WTC11 (cell line): ENCODE measurements at regions not wholly inside any gene's neighbourhood (a gene's known extent, or its start where the extent isn't known, plus 50 kb on each side); places are given as distances from the start of the nearest gene placed in this dataset.

Experiments
- ATAC-seq: fragments of 200-7000 bp; cut with Tn5 transposase; 2 replicates; pipeline ENCODE4 v1.10.0; 2021; ENCODE audit warnings: mild to moderate bottlenecking, moderate library complexity
- CTCF ChIA-PET: fragments of 300-600 bp; sonication (Branson Sonifier 250); formaldehyde crosslinking; loops from one replicate; lab custom pipeline; 2021; ENCODE audit warnings: antibody characterized with exemption; lab: Charles Lee
- POLR2A ChIA-PET: fragments of 350-600 bp; sonication (Branson Sonifier 250); formaldehyde crosslinking; loops from one replicate; lab custom pipeline; 2021; ENCODE audit warnings: antibody characterized with exemption; lab: Charles Lee
- DNase-seq: peaks from one replicate; pipeline ENCODE4 v3.0.0; 2021; ENCODE audit warnings: low spot score
- H3K27ac Mint-ChIP-seq: 2 replicates; pipeline ENCODE4 v1.8.0; 2021; ENCODE audit warnings: mixed read lengths
- H3K27me3 Mint-ChIP-seq: 2 replicates; pipeline ENCODE4 v1.8.0; 2021; ENCODE audit warnings: low read depth, mild to moderate bottlenecking, moderate library complexity, mixed read lengths
- H3K36me3 Mint-ChIP-seq: 2 replicates; pipeline ENCODE4 v1.8.0; 2021; ENCODE audit warnings: mixed read lengths
- H3K4me1 Mint-ChIP-seq: 2 replicates; pipeline ENCODE4 v1.8.0; 2022; ENCODE audit warnings: mixed read lengths
- H3K4me3 Mint-ChIP-seq: 2 replicates; pipeline ENCODE4 v1.8.0; 2021; ENCODE audit warnings: mild to moderate bottlenecking, moderate library complexity, mixed read lengths
- H3K9me3 Mint-ChIP-seq: 2 replicates; pipeline ENCODE4 v1.8.0; 2021; ENCODE audit warnings: mixed read lengths
- AR ChIP-seq: fragments of 250-450 bp; sonication (Bioruptor Pico); IDR thresholded peaks from 2 replicates; pipeline ENCODE4 v1.9.0; 2021; ENCODE audit warnings: mild to moderate bottlenecking
- ATF1 ChIP-seq: sonication (generic); formaldehyde crosslinking; IDR thresholded peaks from 2 replicates; pipeline ENCODE4 v1.8.1; 2023; ENCODE audit warnings: mild to moderate bottlenecking, moderate library complexity, missing genetic modification reagents
- CBFB ChIP-seq: sonication (generic); formaldehyde crosslinking; IDR thresholded peaks from 2 replicates; pipeline ENCODE4 v1.8.1; 2022; ENCODE audit warnings: mild to moderate bottlenecking, low read depth, missing genetic modification reagents
- ERG ChIP-seq: fragments of 250-450 bp; sonication (Bioruptor Pico); IDR thresholded peaks from 2 replicates; pipeline ENCODE4 v1.8.0; 2021; ENCODE audit warnings: mild to moderate bottlenecking
- ETV6 ChIP-seq: sonication (generic); formaldehyde crosslinking; IDR thresholded peaks from 2 replicates; pipeline ENCODE4 v1.8.1; 2022; ENCODE audit warnings: mild to moderate bottlenecking, missing genetic modification reagents
- FOXP1 ChIP-seq: sonication (generic); formaldehyde crosslinking; IDR thresholded peaks from 2 replicates; pipeline ENCODE4 v1.8.0; 2022; ENCODE audit warnings: missing genetic modification reagents, mild to moderate bottlenecking, moderate library complexity, borderline replicate concordance
- GABPB1 ChIP-seq: sonication (generic); formaldehyde crosslinking; IDR thresholded peaks from 2 replicates; pipeline ENCODE4 v1.8.1; 2023; ENCODE audit warnings: mild to moderate bottlenecking, missing genetic modification reagents
- GRHL2 ChIP-seq: fragments of 250-450 bp; sonication (Bioruptor Pico); IDR thresholded peaks from 2 replicates; pipeline ENCODE4 v1.8.0; 2022; ENCODE audit warnings: mild to moderate bottlenecking, moderate library complexity; ENCODE audit not compliant: insufficient replicate concordance, severe bottlenecking
- IRF2 ChIP-seq: sonication (generic); formaldehyde crosslinking; IDR thresholded peaks from 2 replicates; pipeline ENCODE4 v1.8.0; 2022; ENCODE audit warnings: low read depth, missing genetic modification reagents, borderline replicate concordance
- JUN ChIP-seq: sonication (generic); formaldehyde crosslinking; IDR thresholded peaks from 2 replicates; pipeline ENCODE4 v1.8.0; 2023; ENCODE audit warnings: mild to moderate bottlenecking, missing genetic modification reagents
- MXD4 ChIP-seq: fragments of 250-450 bp; sonication (Bioruptor Pico); IDR thresholded peaks from 2 replicates; pipeline ENCODE4 v1.8.0; 2021; ENCODE audit warnings: mild to moderate bottlenecking, moderate library complexity, borderline replicate concordance
- NR1H2 ChIP-seq: sonication (generic); formaldehyde crosslinking; IDR thresholded peaks from 2 replicates; pipeline ENCODE4 v1.9.0; 2021; ENCODE audit warnings: mild to moderate bottlenecking, moderate library complexity, missing genetic modification reagents
- OVOL2 ChIP-seq: fragments of 250-450 bp; sonication (Bioruptor Pico); IDR thresholded peaks from 2 replicates; pipeline ENCODE4 v1.9.0; 2021; ENCODE audit warnings: mild to moderate bottlenecking, borderline replicate concordance
- PRDM15 ChIP-seq: sonication (generic); formaldehyde crosslinking; IDR thresholded peaks from 2 replicates; pipeline ENCODE4 v1.8.0; 2022; ENCODE audit warnings: missing genetic modification reagents
- PREB ChIP-seq: sonication (generic); formaldehyde crosslinking; IDR thresholded peaks from 2 replicates; pipeline ENCODE4 v1.8.1; 2022; ENCODE audit warnings: mild to moderate bottlenecking, missing genetic modification reagents, moderate library complexity, borderline replicate concordance
- SMAD4 ChIP-seq: sonication (generic); formaldehyde crosslinking; IDR thresholded peaks from 2 replicates; pipeline ENCODE4 v1.8.0; 2022; ENCODE audit warnings: mild to moderate bottlenecking, missing genetic modification reagents
- ZBTB21 ChIP-seq: sonication (generic); formaldehyde crosslinking; IDR thresholded peaks from 2 replicates; pipeline ENCODE4 v1.8.1; 2023; ENCODE audit warnings: mild to moderate bottlenecking, missing genetic modification reagents, borderline replicate concordance
- ZMAT4 ChIP-seq: fragments of 250-450 bp; sonication (Bioruptor Pico); IDR thresholded peaks from 2 replicates; pipeline ENCODE4 v1.9.0; 2021; ENCODE audit warnings: mild to moderate bottlenecking
- TF ChIP-seq, protein P1 (sequence below): sonication (generic); formaldehyde crosslinking; IDR thresholded peaks from 2 replicates; pipeline ENCODE4 v1.8.1; 2022; ENCODE audit warnings: low read depth, missing genetic modification reagents, borderline replicate concordance

DNA sequence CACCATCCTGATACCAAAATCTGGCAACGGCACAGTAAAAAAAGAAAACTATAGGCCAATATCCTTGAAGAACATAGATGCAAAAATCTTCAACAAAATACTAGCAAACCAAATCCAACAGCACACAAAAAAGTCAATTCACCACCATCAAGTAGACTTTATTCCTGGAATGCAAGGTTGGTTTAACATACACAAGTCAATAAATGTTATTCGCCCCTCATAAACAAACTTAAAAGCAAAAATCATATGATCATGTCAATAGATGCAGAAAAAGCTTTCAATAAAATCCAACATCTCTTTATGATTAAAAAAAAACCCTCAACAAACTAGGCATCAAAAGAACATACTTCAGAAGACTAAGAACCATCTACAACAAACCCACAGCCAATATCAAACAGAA is 252.9 kb downstream of the UACA start (continued):
- TF ChIP-seq PREB (CRISPR knock-in tag), result no peak

DNA sequence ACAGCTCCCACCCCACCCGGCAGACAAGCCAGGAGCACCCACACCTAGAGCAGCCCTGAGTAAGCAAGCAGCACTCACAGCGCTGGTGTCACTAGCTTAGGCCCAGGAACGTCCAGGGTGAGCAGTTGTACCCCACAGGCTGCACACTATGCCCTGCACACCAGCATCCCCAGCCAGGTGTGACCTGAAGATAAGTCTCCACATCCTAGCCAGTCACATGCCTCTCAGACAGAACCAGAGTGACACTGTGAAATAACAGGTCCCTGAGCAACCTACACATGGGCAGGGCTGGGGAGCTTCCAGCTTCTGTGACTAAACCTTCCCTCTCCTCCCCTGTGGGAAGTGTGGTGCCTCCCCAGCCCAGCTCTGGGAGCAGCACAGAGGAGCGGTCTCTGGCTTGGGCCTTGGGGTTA is 253.6 kb downstream of the UACA start:
- H3K4me1 Mint-ChIP-seq, result peaks cover 31% of the 10 kb centered on the region
- ATAC-seq (no peak), DNase-seq (no peak)
- H3K27ac Mint-ChIP-seq, result no peak overlapping the region
- peaks cover 14% of the 10 kb centered on the region for H3K36me3 Mint-ChIP-seq
- ChIA-PET POLR2A (no interaction called here), CTCF (interaction anchor here (0.6 to 1.5 kb wide), 4 partner anchors 26 to 1031 kb away, joined by 3 to 7 read pairs (median 3); no protein-coding TSS in a partner anchor)
- peaks cover 36% of the 10 kb centered on the region for H3K9me3 Mint-ChIP-seq
- no peaks in the 10 kb centered on the region for H3K27me3 Mint-ChIP-seq
- no peak overlapping the region for H3K4me3 Mint-ChIP-seq
- no peak for TF ChIP-seq SMAD4 (CRISPR knock-in tag)
- TF ChIP-seq, protein P1, sequence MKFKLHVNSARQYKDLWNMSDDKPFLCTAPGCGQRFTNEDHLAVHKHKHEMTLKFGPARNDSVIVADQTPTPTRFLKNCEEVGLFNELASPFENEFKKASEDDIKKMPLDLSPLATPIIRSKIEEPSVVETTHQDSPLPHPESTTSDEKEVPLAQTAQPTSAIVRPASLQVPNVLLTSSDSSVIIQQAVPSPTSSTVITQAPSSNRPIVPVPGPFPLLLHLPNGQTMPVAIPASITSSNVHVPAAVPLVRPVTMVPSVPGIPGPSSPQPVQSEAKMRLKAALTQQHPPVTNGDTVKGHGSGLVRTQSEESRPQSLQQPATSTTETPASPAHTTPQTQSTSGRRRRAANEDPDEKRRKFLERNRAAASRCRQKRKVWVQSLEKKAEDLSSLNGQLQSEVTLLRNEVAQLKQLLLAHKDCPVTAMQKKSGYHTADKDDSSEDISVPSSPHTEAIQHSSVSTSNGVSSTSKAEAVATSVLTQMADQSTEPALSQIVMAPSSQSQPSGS (CRISPR knock-in tag), result no peak
- no peak for TF ChIP-seq JUN (CRISPR knock-in tag)
- TF ChIP-seq GRHL2 (CRISPR knock-in tag), result no peak
- no peak for TF ChIP-seq NR1H2 (CRISPR knock-in tag)
- TF ChIP-seq CBFB (CRISPR knock-in tag), result no peak
- no peak for TF ChIP-seq ZBTB21 (CRISPR knock-in tag)
- no peak for TF ChIP-seq IRF2 (CRISPR knock-in tag)
- no peak for TF ChIP-seq ETV6
- no peak for TF ChIP-seq MXD4 (CRISPR knock-in tag)
- no peak for TF ChIP-seq FOXP1 (CRISPR knock-in tag)
- no peak for TF ChIP-seq PRDM15 (CRISPR knock-in tag)
- TF ChIP-seq GABPB1 (CRISPR knock-in tag), result no peak
- TF ChIP-seq PREB (CRISPR knock-in tag), result no peak
- TF ChIP-seq ERG, result no peak
- TF ChIP-seq AR (CRISPR knock-in tag), result no peak
- TF ChIP-seq ATF1 (CRISPR knock-in tag), result no peak
- no peak for TF ChIP-seq OVOL2 (CRISPR knock-in tag)
- TF ChIP-seq ZMAT4 (CRISPR knock-in tag), result no peak
